ENCODE measurements at regions not wholly inside any gene's neighbourhood (a gene's known extent, or its start where the extent isn't known, plus 50 kb on each side); places are given as distances from the start of the nearest gene placed in this dataset.

- Histone ChIP-seq H3K27me3 (ENCODE audit: insufficient read depth) (peaks cover 5% of the 10 kb centered on the region; the same call in 1 of the 2 replicates), H3K4me3 (no peak overlapping the region), H3F3A (replicated peaks; ENCODE audit: low read depth) (no peaks in the 10 kb centered on the region), H3K4me1 (ENCODE audit: insufficient read depth) (no peaks in the 10 kb centered on the region), H3K9me2 (ENCODE audit: insufficient read depth) (no peaks in the 10 kb centered on the region), H2AFZ (peak overlapping the region; percentile 23; the same call in 1 of the 2 replicates), H3K36me3 (ENCODE audit: insufficient read depth) (no peaks in the 10 kb centered on the region), H3K27ac (ENCODE audit: low read depth) (no peak overlapping the region), H4K20me1 (replicated peaks; ENCODE audit: insufficient read depth) (no peaks in the 10 kb centered on the region), H3K79me2 (replicated peaks; ENCODE audit: insufficient read depth) (no peaks in the 10 kb centered on the region), H3K4me2 (no peak overlapping the region)
- no peaks in the 10 kb centered on the region; the same call in 2 of the 3 replicates for H3K36me3 Mint-ChIP-seq (ENCODE audit: low read depth)
- no peak overlapping the region for H3K4me3 Mint-ChIP-seq
- H3K27me3 Mint-ChIP-seq (ENCODE audit: insufficient read depth, low read depth, poor library complexity) = peaks cover 15% of the 10 kb centered on the region
- H3K4me1 Mint-ChIP-seq = peaks cover 8% of the 10 kb centered on the region; the same call in 2 of the 3 replicates
- no peak overlapping the region for H3K27ac Mint-ChIP-seq
- no peaks in the 10 kb centered on the region; the same call in 2 of the 3 replicates for H3K9me3 Mint-ChIP-seq
- TF ChIP-seq EZH2 (IDR thresholded peaks at IDR 0.05; ENCODE audit: low read depth, unreplicated experiment) (no peak), STAT1 (IDR thresholded peaks at IDR 0.05; ENCODE audit: unreplicated experiment) (no peak), NANOG (IDR thresholded peaks at IDR 0.05; ENCODE audit: borderline replicate concordance) (no peak)
- TF ChIP-seq, protein P1, sequence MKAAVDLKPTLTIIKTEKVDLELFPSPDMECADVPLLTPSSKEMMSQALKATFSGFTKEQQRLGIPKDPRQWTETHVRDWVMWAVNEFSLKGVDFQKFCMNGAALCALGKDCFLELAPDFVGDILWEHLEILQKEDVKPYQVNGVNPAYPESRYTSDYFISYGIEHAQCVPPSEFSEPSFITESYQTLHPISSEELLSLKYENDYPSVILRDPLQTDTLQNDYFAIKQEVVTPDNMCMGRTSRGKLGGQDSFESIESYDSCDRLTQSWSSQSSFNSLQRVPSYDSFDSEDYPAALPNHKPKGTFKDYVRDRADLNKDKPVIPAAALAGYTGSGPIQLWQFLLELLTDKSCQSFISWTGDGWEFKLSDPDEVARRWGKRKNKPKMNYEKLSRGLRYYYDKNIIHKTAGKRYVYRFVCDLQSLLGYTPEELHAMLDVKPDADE (IDR thresholded peaks at IDR 0.05) = no peak
- ATAC-seq (no peak), DNase-seq (ENCODE audit: low spot score) (no peak)
Measured at GRCh38 chr2:126778561-126779501, 119.9 kb upstream of the TEX51 start.

DNA sequence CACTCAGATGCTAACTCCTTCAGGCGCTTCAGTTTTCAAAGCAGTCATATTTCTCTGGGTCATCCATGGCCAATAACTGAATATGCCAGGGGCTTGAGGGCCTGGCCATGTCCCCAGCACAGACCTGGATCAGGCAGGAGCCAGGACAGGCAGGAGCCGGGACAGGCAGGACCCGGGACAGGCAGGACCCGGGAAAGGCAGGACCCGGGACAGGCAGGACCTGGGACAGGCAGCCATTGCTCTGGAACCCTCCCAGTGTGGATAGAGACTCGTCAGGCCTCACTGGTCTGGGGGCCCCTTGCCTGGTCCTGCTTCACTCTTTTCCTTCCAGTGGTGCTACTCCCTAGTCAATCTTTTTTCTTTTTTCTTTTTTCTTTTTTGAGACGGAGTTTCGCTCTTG, 117.5 kb upstream of the TEX51 start:
- H3K9me3 Mint-ChIP-seq = no peaks in the 10 kb centered on the region
- H3K79me2 ChIP-seq (replicated peaks; ENCODE audit: insufficient read depth) = no peaks in the 10 kb centered on the region
- H3K27ac Mint-ChIP-seq = no peak overlapping the region
- H3K27me3 ChIP-seq (ENCODE audit: insufficient read depth) = no peaks in the 10 kb centered on the region
- H3K4me1 ChIP-seq (ENCODE audit: insufficient read depth) = no peaks in the 10 kb centered on the region
- H3K9me2 ChIP-seq (ENCODE audit: insufficient read depth) = no peaks in the 10 kb centered on the region
- no peaks in the 10 kb centered on the region for H4K20me1 ChIP-seq (replicated peaks; ENCODE audit: insufficient read depth)
- no peak overlapping the region for H3K4me3 Mint-ChIP-seq
- no peak overlapping the region for H2AFZ ChIP-seq
- H3K36me3 Mint-ChIP-seq (ENCODE audit: low read depth) = no peaks in the 10 kb centered on the region
- no peak overlapping the region for H3K27ac ChIP-seq (ENCODE audit: low read depth)
- H3K36me3 ChIP-seq (ENCODE audit: insufficient read depth) = no peaks in the 10 kb centered on the region
- no peak overlapping the region for H3K4me3 ChIP-seq
- no peak for ATAC-seq
- no peak overlapping the region for H3K4me2 ChIP-seq
- peaks cover 6% of the 10 kb centered on the region for H3K27me3 Mint-ChIP-seq (ENCODE audit: insufficient read depth, low read depth, poor library complexity)
- no peaks in the 10 kb centered on the region for H3F3A ChIP-seq (replicated peaks; ENCODE audit: low read depth)
- H3K4me1 Mint-ChIP-seq = peaks cover 4% of the 10 kb centered on the region; the same call in 1 of the 3 replicates
- DNase-seq (ENCODE audit: low spot score) = no peak
- TF ChIP-seq STAT1 (IDR thresholded peaks at IDR 0.05; ENCODE audit: unreplicated experiment) = no peak
- no peak for TF ChIP-seq EZH2phosphoT487 (IDR thresholded peaks at IDR 0.05; ENCODE audit: unreplicated experiment)
- no peak for TF ChIP-seq REST (IDR thresholded peaks at IDR 0.05; ENCODE audit: unreplicated experiment)
- TF ChIP-seq CREB1 (CRISPR knock-in tag; IDR thresholded peaks at IDR 0.05; ENCODE audit: low read depth) = no peak
- TF ChIP-seq NANOG (IDR thresholded peaks at IDR 0.05; ENCODE audit: borderline replicate concordance) = no peak
- TF ChIP-seq ZNF114 (CRISPR knock-in tag; IDR thresholded peaks at IDR 0.05) = no peak
- no peak for TF ChIP-seq CTCF (conservative IDR thresholded peaks at IDR 0.05; ENCODE audit: low read depth in 2 of 2)
